ENCODE measurements at regions not wholly inside any gene's neighbourhood (a gene's known extent, or its start where the extent isn't known, plus 50 kb on each side); places are given as distances from the start of the nearest gene placed in this dataset.

GRCh38 chr20:24809606-24810005, 139.5 kb upstream of the CST7 start:
- H3K27me3 ChIP-seq (ENCODE audit: control insufficient read depth, insufficient read depth, low read length), result no peaks in the 10 kb centered on the region
- no peaks in the 10 kb centered on the region for H3K4me1 ChIP-seq (ENCODE audit: control insufficient read depth, insufficient read depth, low read length)
- intact Hi-C loops (cut with micrococcal nuclease), result no loop called here
- Mint-ChIP-seq H3K27me3 (ENCODE audit: low read depth in 2 of 2) (no peaks in the 10 kb centered on the region), H3K4me3 (no peak overlapping the region), H3K36me3 (no peaks in the 10 kb centered on the region), H3K9me3 (no peaks in the 10 kb centered on the region), H3K4me1 (peaks cover 9 to 12% of the 10 kb centered on the region in 2 donors), H3K27ac (no peak overlapping the region)
- H3K9me3 ChIP-seq (ENCODE audit: control insufficient read depth, insufficient read depth, low read length), result no peaks in the 10 kb centered on the region
- ATAC-seq (no peak), DNase-seq (no peak)
- no peaks in the 10 kb centered on the region for H3K36me3 ChIP-seq (ENCODE audit: control insufficient read depth, insufficient read depth, low read length)
- no peak for TF ChIP-seq CTCF (IDR thresholded peaks at IDR 0.05)
- no peak overlapping the region for H3K27ac ChIP-seq (ENCODE audit: low read length)
- 88% methylated on average over 12 of the region's 12 CpGs for WGBS (ENCODE audit: insufficient coverage)
- no peak overlapping the region for H3K4me3 ChIP-seq (ENCODE audit: low read length)

GRCh38 chr20:24810676-24811407, 138.2 kb upstream of the CST7 start:
- no peaks in the 10 kb centered on the region for H3K9me3 ChIP-seq (ENCODE audit: control insufficient read depth, insufficient read depth, low read length)
- no peak overlapping the region for H3K4me3 ChIP-seq (ENCODE audit: low read length)
- DNase-seq (no peak), ATAC-seq (no peak)
- H3K27me3 Mint-ChIP-seq (ENCODE audit: low read depth in 2 of 2), result no peaks in the 10 kb centered on the region
- WGBS (ENCODE audit: insufficient coverage), result 90% methylated on average over 6 of the region's 6 CpGs
- no peaks in the 10 kb centered on the region for H3K4me1 ChIP-seq (ENCODE audit: control insufficient read depth, insufficient read depth, low read length)
- H3K27me3 ChIP-seq (ENCODE audit: control insufficient read depth, insufficient read depth, low read length), result no peaks in the 10 kb centered on the region
- H3K36me3 Mint-ChIP-seq, result no peaks in the 10 kb centered on the region
- no peak overlapping the region for H3K27ac Mint-ChIP-seq
- no peak overlapping the region for H3K27ac ChIP-seq (ENCODE audit: low read length)
- no peak overlapping the region for H3K4me3 Mint-ChIP-seq
- no peak for TF ChIP-seq CTCF (IDR thresholded peaks at IDR 0.05)
- intact Hi-C loops (cut with micrococcal nuclease), result no loop called here
- H3K9me3 Mint-ChIP-seq, result no peaks in the 10 kb centered on the region
- H3K4me1 Mint-ChIP-seq, result peaks cover 9 to 12% of the 10 kb centered on the region in 2 donors
- H3K36me3 ChIP-seq (ENCODE audit: control insufficient read depth, insufficient read depth, low read length), result no peaks in the 10 kb centered on the region

- Mint-ChIP-seq H3K27me3 (ENCODE audit: low read depth in 2 of 2) (no peaks in the 10 kb centered on the region), H3K4me1 (peaks cover 9 to 12% of the 10 kb centered on the region in 2 donors), H3K9me3 (no peaks in the 10 kb centered on the region), H3K36me3 (no peaks in the 10 kb centered on the region), H3K27ac (no peak overlapping the region), H3K4me3 (no peak overlapping the region)
- H3K4me3 ChIP-seq (ENCODE audit: low read length), result no peak overlapping the region
- H3K27ac ChIP-seq (ENCODE audit: low read length), result no peak overlapping the region
- no peaks in the 10 kb centered on the region for H3K36me3 ChIP-seq (ENCODE audit: control insufficient read depth, insufficient read depth, low read length)
- no peak for DNase-seq
- intact Hi-C loops (cut with micrococcal nuclease), result no loop called here
- H3K9me3 ChIP-seq (ENCODE audit: control insufficient read depth, insufficient read depth, low read length), result no peaks in the 10 kb centered on the region
- H3K4me1 ChIP-seq (ENCODE audit: control insufficient read depth, insufficient read depth, low read length), result no peaks in the 10 kb centered on the region
- no peak for ATAC-seq
- WGBS (ENCODE audit: insufficient coverage), result 96% methylated on average over 4 of the region's 6 CpGs
- no peak for TF ChIP-seq CTCF (IDR thresholded peaks at IDR 0.05)
- no peaks in the 10 kb centered on the region for H3K27me3 ChIP-seq (ENCODE audit: control insufficient read depth, insufficient read depth, low read length)
Measured at GRCh38 chr20:24812373-24812772, 136.7 kb upstream of the CST7 start.

- 91% methylated on average over 35 of the region's 35 CpGs for WGBS (ENCODE audit: insufficient coverage)
- Histone ChIP-seq H3K9me3 (ENCODE audit: control insufficient read depth, insufficient read depth, low read length) (no peaks in the 10 kb centered on the region), H3K36me3 (ENCODE audit: control insufficient read depth, insufficient read depth, low read length) (no peaks in the 10 kb centered on the region), H3K4me1 (ENCODE audit: control insufficient read depth, insufficient read depth, low read length) (no peaks in the 10 kb centered on the region), H3K27ac (ENCODE audit: low read length) (no peak overlapping the region), H3K4me3 (ENCODE audit: low read length) (no peak overlapping the region), H3K27me3 (ENCODE audit: control insufficient read depth, insufficient read depth, low read length) (no peaks in the 10 kb centered on the region)
- no peak for DNase-seq
- no peak overlapping the region for H3K4me3 Mint-ChIP-seq
- no peak for TF ChIP-seq CTCF (IDR thresholded peaks at IDR 0.05)
- intact Hi-C loops (cut with micrococcal nuclease), result no loop called here
- ATAC-seq, result no peak
- H3K4me1 Mint-ChIP-seq, result peaks cover 9 to 12% of the 10 kb centered on the region in 2 donors
- no peaks in the 10 kb centered on the region for H3K27me3 Mint-ChIP-seq (ENCODE audit: low read depth in 2 of 2)
- H3K36me3 Mint-ChIP-seq, result no peaks in the 10 kb centered on the region
- H3K27ac Mint-ChIP-seq, result no peak overlapping the region
- H3K9me3 Mint-ChIP-seq, result no peaks in the 10 kb centered on the region
Measured at GRCh38 chr20:24813080-24813479, 136.0 kb upstream of the CST7 start.
